IMR-90 (cell line): ENCODE measurements at regions not wholly inside any gene's neighbourhood (a gene's known extent, or its start where the extent isn't known, plus 50 kb on each side); places are given as distances from the start of the nearest gene placed in this dataset.

Experiments used
- ATAC-seq: fragments of 200-7000 bp; cut with Tn5 transposase; 2 replicates; pipeline ENCODE4 v1.9.1; 2020; ENCODE audit warnings: low read depth, mild to moderate bottlenecking, moderate library complexity
- BruUV-seq: library from RNA; stranded (reverse); fragments of 400-500 nt; replicated peaks from 2 replicates; lab custom pipeline; 2021; lab: Mats Ljungman, UMichigan
- CTCF ChIA-PET: fragments of 300-600 bp; formaldehyde crosslinking; extraction: SDS; loops from one replicate; lab custom pipeline; 2021; ENCODE audit warnings: antibody characterized with exemption; lab: Yijun Ruan, JAX
- POLR2A ChIA-PET: fragments of 300-600 bp; sonication (Branson Sonifier 250); formaldehyde crosslinking; loops from one replicate; lab custom pipeline; 2022; ENCODE audit warnings: antibody characterized with exemption; ENCODE audit not compliant: unreplicated experiment; lab: Charles Lee
- DNase-seq: peaks from one replicate; pipeline ENCODE4 v3.0.0; 2013
- H2AFZ ChIP-seq: replicated peaks from 2 replicates; pipeline ENCODE3; 2013; ENCODE audit warnings: low read length, mild to moderate bottlenecking; ENCODE audit not compliant: poor library complexity
- H2AK5ac ChIP-seq: 2 replicates; pipeline ENCODE4 v1.6.1; 2013; ENCODE audit warnings: low read depth, low read length, inconsistent platforms
- H2AK9ac ChIP-seq: replicated peaks from 2 replicates; pipeline ENCODE3; 2013; ENCODE audit warnings: mild to moderate bottlenecking, low read depth, low read length, moderate library complexity; ENCODE audit not compliant: poor library complexity
- H2BK120ac ChIP-seq: 2 replicates; pipeline ENCODE4 v1.6.1; 2013; ENCODE audit warnings: low read depth, low read length, inconsistent platforms
- H2BK15ac ChIP-seq: 3 replicates; pipeline ENCODE4 v1.6.1; 2013; ENCODE audit warnings: low read depth, low read length, inconsistent platforms
- H2BK20ac ChIP-seq: 2 replicates; pipeline ENCODE4 v1.6.1; 2013; ENCODE audit warnings: low read depth, mild to moderate bottlenecking, inconsistent platforms, low read length, moderate library complexity
- H2BK5ac ChIP-seq: 2 replicates; pipeline ENCODE4 v1.6.1; 2013; ENCODE audit warnings: mild to moderate bottlenecking, low read depth, low read length, inconsistent platforms; ENCODE audit not compliant: poor library complexity, severe bottlenecking
- H3K14ac ChIP-seq: replicated peaks from 2 replicates; pipeline ENCODE4 v1.6.1; 2013; ENCODE audit warnings: low read depth, low read length, inconsistent platforms
- H3K18ac ChIP-seq: 2 replicates; pipeline ENCODE4 v1.6.1; 2013; ENCODE audit warnings: low read depth, low read length, control low read depth
- H3K23ac ChIP-seq: 2 replicates; pipeline ENCODE4 v1.6.1; 2013; ENCODE audit warnings: low read depth, low read length, inconsistent platforms
- H3K27ac ChIP-seq: 2 replicates; pipeline ENCODE4 v1.5.1; 2013; ENCODE audit warnings: mild to moderate bottlenecking, control low read depth, low read length; ENCODE audit not compliant: insufficient read depth
- H3K27me3 ChIP-seq: 2 replicates; pipeline ENCODE4 v1.6.1; 2013; ENCODE audit warnings: low read length; ENCODE audit not compliant: control insufficient read depth, insufficient read depth
- H3K36me3 ChIP-seq: 2 replicates; pipeline ENCODE4 v1.6.1; 2013; ENCODE audit warnings: low read length, mixed read lengths; ENCODE audit not compliant: control insufficient read depth, insufficient read depth
- H3K4ac ChIP-seq: 2 replicates; pipeline ENCODE4 v1.6.1; 2013; ENCODE audit warnings: low read depth, low read length, inconsistent platforms
- H3K4me1 ChIP-seq: 2 replicates; pipeline ENCODE4 v1.6.1; 2013; ENCODE audit warnings: low read length, mixed read lengths; ENCODE audit not compliant: control insufficient read depth, insufficient read depth
- H3K4me2 ChIP-seq: 2 replicates; pipeline ENCODE4 v1.6.1; 2013; ENCODE audit warnings: low read depth, mild to moderate bottlenecking, control low read depth, low read length, moderate library complexity
- H3K4me3 ChIP-seq: 2 replicates; pipeline ENCODE4 v1.5.1; 2013; ENCODE audit warnings: low read depth, mild to moderate bottlenecking, control low read depth, low read length, moderate library complexity; ENCODE audit not compliant: insufficient read depth
- H3K56ac ChIP-seq: 2 replicates; pipeline ENCODE4 v1.6.1; 2013; ENCODE audit warnings: low read length, inconsistent platforms; ENCODE audit not compliant: insufficient read depth; ENCODE audit errors: extremely low read depth
- H3K79me1 ChIP-seq, 2 experiments: 2 replicates each; pipeline ENCODE4 v1.6.1; 2013; ENCODE audit warnings: low read length in 2 of 2, inconsistent platforms in 1 of 2, low read depth in 1 of 2
- H3K9ac ChIP-seq: 2 replicates; pipeline ENCODE4 v1.6.1; 2013; ENCODE audit warnings: low read depth, low read length, control low read depth
- H3K9me1 ChIP-seq: 2 replicates; pipeline ENCODE4 v1.6.1; 2013; ENCODE audit warnings: low read length, inconsistent platforms; ENCODE audit not compliant: insufficient read depth
- H3K9me3 ChIP-seq: 2 replicates; pipeline ENCODE4 v1.6.1; 2013; ENCODE audit warnings: low read length; ENCODE audit not compliant: control insufficient read depth, insufficient read depth
- H4K20me1 ChIP-seq: 2 replicates; pipeline ENCODE4 v1.6.1; 2013; ENCODE audit warnings: low read length, inconsistent platforms; ENCODE audit not compliant: insufficient read depth
- H4K5ac ChIP-seq: 2 replicates; pipeline ENCODE4 v1.6.1; 2013; ENCODE audit warnings: mild to moderate bottlenecking, low read depth, low read length, control low read depth
- H4K8ac ChIP-seq, 2 experiments: 2 replicates each; pipeline ENCODE4 v1.6.1; 2013; ENCODE audit warnings: low read depth in 2 of 2, low read length in 2 of 2, control low read depth in 1 of 2, inconsistent platforms in 1 of 2
- H4K91ac ChIP-seq: 2 replicates; pipeline ENCODE4 v1.6.1; 2013; ENCODE audit warnings: low read depth, low read length, inconsistent platforms; ENCODE audit not compliant: insufficient read depth
- BHLHE40 ChIP-seq: fragments of 150-350 bp; IDR thresholded peaks from 2 replicates; pipeline ENCODE4 v1.6.1; 2016; ENCODE audit warnings: mild to moderate bottlenecking, low read depth, low read length
- MAFK ChIP-seq: IDR thresholded peaks from 2 replicates; pipeline ENCODE4 v1.6.1; 2012; ENCODE audit warnings: low read depth, low read length, improper control_type of control experiment
- NFE2L2 ChIP-seq: fragments of 150-350 bp; IDR thresholded peaks from 2 replicates; pipeline ENCODE4 v1.6.1; 2016; ENCODE audit warnings: low read depth, mild to moderate bottlenecking, low read length
- dilution Hi-C: fragments of 300-500 bp; cut with HindIII; formaldehyde crosslinking; loops from one replicate; pipeline ENCODE4 v1.14.3; 2018; ENCODE audit warnings: low sequenced_read_pairs; ENCODE audit not compliant: unreplicated experiment
- in situ Hi-C: fragments of 300-500 bp; cut with MboI; formaldehyde crosslinking; loops from 3 replicates; pipeline ENCODE4 v1.14.3; 2019; ENCODE audit warnings: low sequenced_read_pairs, inconsistent platforms, mixed read lengths
- intact Hi-C: fragments of 100-400 bp; cut with micrococcal nuclease; formaldehyde crosslinking; loops from 2 replicates; pipeline ENCODE4 v1.10.0; 2022

DNA sequence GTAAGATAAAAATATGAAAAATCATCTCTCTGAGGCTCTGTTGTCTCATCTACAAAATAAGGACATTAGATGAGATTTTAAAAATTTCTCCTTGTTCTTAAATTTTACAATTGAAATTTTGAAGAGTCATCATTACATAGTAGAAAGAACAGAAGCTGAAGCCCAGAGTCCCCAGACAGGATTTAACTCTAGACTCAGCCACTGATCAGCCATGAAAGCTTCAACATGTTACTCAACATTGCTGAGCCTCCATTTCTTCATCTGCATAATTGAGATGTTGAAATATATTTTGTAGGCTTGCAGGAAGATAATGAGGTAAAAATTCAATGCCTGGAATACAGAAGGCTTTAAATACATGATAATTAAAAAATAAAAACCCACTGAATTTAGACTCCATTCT, 633.3 kb downstream of the LMO4 start:
- ChIA-PET POLR2A (no interaction called here), CTCF (interaction anchor here (1.5 kb wide), 1 partner anchor 10 kb away, joined by 3 read pairs; no protein-coding TSS in a partner anchor)
- Histone ChIP-seq H4K8ac (no peak overlapping the region), H2AFZ (no peak overlapping the region), H3K9ac (no peak overlapping the region), H3K9me1 (no peaks in the 10 kb centered on the region), H3K36me3 (no peaks in the 10 kb centered on the region), H3K4me2 (no peak overlapping the region), H2BK15ac (0 out of 3 replicates have a peak overlapping the region, but pooled peaks have one; percentile 47), H4K91ac (no peak overlapping the region), H3K56ac (no peak overlapping the region), H4K20me1 (no peaks in the 10 kb centered on the region), H3K4ac (no peak overlapping the region; the same call in 1 of the 2 replicates), H3K18ac (no peak overlapping the region), H3K9me3 (no peaks in the 10 kb centered on the region), H3K14ac (no peak overlapping the region; the same call in 1 of the 2 replicates), H3K27ac (no peak overlapping the region), H3K79me1 (no peaks in the 10 kb centered on the region), H3K4me3 (no peak overlapping the region), H2BK120ac (peak overlapping the region; percentile 83; the same call in 1 of the 2 replicates), H2AK5ac (no peak overlapping the region), H3K23ac (no peak overlapping the region), H2BK20ac (peak overlapping the region; percentile 78), H2BK5ac (peak overlapping the region; percentile 73), H2AK9ac (no peak overlapping the region), H4K5ac (no peak overlapping the region), H3K27me3 (no peaks in the 10 kb centered on the region), H3K4me1 (peaks cover 3% of the 10 kb centered on the region; the same call in 1 of the 2 replicates)
- TF ChIP-seq BHLHE40 (no peak), MAFK (no peak), NFE2L2 (peak; percentile 51; the same call in 1 of the 2 replicates)
- BruUV-seq = no TSS peak
- dilution Hi-C loops (no loop called here), in situ Hi-C loops (no loop called here), intact Hi-C loops (no loop called here)
- ATAC-seq (no peak), DNase-seq (peak; percentile 27)
